ENCODE measurements at regions not wholly inside any gene's neighbourhood (a gene's known extent, or its start where the extent isn't known, plus 50 kb on each side); places are given as distances from the start of the nearest gene placed in this dataset.
"Not testable (repeated sequence)": the region's sequence is repeated elsewhere in the genome, so short reads cannot be mapped to it uniquely, and the experiment has no call there.

GRCh38 chr1:214095896-214096295 lies 108.1 kb downstream of the PROX1 start:
- not testable (repeated sequence) for DNase-seq

GRCh38 chr1:214101246-214101645 lies 113.5 kb downstream of the PROX1 start:
- DNase-seq = no peak

- DNase-seq = no peak
These were observed 114.1 kb downstream of the PROX1 start for GRCh38 chr1:214101828-214102227.

GRCh38 chr1:214102907-214103306 lies 115.1 kb downstream of the PROX1 start:
- DNase-seq = no peak

- no peak for DNase-seq
These were observed 116.0 kb downstream of the PROX1 start for GRCh38 chr1:214103778-214104177.

GRCh38 chr1:214106375-214106774 lies 118.6 kb downstream of the PROX1 start:
- DNase-seq = no peak

DNA sequence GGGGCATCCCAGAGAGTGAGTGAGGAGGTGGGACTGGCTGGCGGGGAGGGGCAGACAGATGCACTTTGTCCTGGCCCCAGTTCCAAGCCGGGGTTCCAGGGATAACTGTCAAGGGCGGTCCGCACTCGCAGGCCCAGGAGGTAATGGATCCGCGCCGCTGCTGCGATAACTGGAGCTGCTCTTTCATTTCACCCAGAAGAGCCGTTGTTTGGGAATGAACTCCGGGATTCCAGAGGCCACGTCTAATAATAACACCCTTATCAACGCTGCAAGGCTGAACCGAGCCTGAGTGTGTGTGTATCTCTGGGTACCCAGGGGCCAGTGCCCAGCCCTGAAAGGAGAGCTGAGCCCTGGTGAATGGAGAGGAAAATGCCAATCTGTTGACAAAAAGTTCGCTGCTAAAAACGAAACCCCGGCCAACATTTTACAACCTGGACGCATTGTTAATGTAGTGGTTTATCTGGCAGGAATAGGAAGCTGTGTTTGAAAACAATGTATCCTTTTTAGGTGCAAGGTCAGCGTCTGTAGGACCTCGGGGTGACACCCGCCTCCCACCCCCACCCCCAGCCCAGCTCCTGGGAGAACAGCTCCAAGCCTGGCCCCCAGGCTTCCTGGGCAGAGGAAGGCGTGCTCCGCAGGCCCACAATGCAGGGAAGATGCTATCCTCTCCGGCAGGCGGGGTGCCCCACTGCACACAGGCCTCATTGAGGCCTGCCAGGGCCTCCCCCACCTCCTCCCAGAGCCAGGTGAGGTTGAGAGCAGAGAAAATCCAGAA lies 119.7 kb downstream of the PROX1 start:
- no peak for DNase-seq

- no peak for DNase-seq
These were observed 120.3 kb downstream of the PROX1 start for GRCh38 chr1:214108097-214108446.

DNA sequence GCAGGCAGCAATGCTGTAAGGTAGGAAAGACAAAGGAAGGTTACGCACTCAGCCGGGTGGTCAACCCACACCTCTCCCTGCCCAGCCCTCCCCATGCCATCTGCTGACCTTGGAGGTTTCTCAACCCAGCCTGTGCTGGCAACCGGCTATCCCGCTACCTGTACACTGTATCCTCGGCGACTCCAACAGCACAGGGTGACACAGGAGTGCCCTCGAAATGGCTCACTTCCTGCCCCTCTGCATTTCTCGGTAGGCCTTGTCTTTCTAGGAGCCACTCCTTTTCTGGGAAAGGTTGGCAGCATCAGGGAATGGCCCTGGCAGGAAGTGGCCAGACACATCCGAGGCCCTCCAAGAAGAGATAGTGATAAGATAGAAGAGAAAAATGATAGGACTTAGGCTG lies 124.0 kb downstream of the PROX1 start:
- DNase-seq = no peak

DNA sequence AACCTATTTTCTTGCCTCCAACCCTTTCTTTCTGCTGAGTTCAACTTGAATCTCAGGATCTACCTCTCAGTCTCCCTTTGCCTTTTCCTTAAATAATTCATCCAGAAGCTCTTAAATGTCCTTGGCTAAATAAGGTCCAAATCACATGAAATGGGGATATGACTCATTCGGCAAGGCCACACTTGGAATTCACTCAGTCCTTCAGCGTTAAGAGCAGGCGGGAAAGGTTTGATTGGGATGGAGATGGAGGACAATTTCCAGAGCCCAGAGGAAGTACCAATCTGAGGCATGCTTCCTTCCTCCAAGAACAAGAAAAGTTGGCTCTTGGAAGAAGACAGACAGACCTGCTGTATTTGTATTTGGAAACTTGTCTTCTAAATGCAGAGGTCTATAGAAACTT lies 128.5 kb downstream of the PROX1 start:
- no peak for DNase-seq

GRCh38 chr1:214117780-214118179 lies 130.0 kb downstream of the PROX1 start:
- no peak for DNase-seq

DNA sequence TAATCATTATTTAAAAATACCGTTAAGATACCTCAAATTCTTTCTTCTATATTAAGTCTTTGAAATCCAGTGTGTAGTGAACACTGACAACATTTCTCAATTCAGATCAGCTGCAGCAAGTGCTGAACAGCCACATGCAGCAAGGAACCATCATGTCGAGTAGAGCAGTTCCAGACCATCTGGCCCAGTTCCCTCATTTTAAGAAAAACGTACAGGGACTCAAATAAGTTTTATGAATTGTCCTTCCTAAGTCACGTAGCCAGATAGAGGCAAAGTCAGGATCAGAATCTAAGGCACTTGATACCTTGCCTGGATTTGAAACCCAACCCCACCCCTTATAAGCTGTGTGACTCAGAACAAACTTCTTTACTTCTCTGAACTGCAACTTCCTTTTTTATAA lies 132.4 kb downstream of the PROX1 start:
- no peak for DNase-seq

GRCh38 chr1:214120951-214121350 lies 133.2 kb downstream of the PROX1 start:
- DNase-seq = no peak

GRCh38 chr1:214122110-214122509 lies 134.3 kb downstream of the PROX1 start:
- no peak for DNase-seq

GRCh38 chr1:214123061-214123784 lies 135.4 kb downstream of the PROX1 start:
- peak; percentile 71 for DNase-seq

GRCh38 chr1:214124281-214124805 lies 136.6 kb downstream of the PROX1 start:
- no peak for DNase-seq

DNA sequence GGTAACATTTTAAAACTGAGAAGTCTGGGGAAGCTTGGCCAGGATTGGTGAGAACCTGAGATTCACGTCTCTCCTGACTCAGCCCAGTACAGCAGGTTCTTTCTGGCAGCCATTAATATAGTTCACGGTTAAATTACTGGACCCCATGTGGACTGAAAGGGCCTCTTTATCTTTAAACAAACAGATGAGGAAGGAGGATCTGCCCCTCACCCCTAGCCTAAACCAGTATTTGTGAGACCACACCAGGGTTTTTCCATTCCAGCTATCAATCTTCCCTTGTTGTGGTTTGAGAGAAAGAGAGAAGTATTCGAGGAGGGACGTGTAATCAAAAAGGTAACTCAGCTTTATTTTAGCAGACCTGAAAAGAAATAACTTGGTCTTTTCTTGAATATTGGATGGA lies 137.1 kb downstream of the PROX1 start:
- DNase-seq = no peak

GRCh38 chr1:214125819-214126218 lies 138.0 kb downstream of the PROX1 start:
- no peak for DNase-seq

DNA sequence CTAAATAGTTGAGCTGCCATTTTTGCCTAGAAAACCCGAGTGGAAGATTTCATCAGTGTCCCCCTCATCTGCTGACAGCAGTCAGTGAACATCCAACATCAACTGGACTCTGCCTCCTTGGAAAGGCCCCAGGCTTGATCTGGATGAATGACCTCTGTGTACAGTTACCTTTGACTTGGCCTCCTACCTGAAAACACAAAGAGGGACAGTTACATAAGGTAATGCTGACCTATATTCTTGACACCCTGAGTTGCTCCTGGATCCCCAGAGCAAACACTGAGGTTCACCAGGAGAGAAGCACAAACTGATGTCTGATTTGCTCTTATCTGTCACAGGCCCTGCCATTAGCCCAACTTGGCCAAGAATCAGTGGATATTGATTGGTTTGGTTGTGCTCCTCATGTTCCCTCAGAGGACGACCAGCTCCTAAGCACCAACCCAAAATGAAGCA lies 138.9 kb downstream of the PROX1 start:
- no peak for DNase-seq

GRCh38 chr1:214127705-214128104 lies 139.9 kb downstream of the PROX1 start:
- no peak for DNase-seq

DNA sequence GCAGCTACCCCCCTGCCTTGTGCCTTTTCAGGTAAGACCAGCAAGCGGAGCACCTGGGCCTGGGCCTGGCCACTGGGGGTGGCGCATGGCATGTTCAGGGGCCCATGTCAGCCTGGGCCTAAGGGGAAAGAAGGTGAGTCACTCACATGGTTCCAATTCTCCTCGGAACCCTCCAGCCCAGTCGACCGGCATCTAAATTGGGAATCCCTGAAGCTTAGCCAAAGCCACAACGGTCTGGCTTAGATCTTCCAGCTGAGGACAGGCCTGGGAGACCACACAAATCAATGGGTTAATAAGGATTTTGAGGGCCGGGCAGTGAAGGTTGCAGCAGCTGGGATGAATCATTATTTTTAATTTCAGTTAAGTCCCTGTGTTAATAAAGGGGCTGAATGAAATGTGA lies 145.1 kb upstream of the SMYD2 start:
- no peak for DNase-seq

DNA sequence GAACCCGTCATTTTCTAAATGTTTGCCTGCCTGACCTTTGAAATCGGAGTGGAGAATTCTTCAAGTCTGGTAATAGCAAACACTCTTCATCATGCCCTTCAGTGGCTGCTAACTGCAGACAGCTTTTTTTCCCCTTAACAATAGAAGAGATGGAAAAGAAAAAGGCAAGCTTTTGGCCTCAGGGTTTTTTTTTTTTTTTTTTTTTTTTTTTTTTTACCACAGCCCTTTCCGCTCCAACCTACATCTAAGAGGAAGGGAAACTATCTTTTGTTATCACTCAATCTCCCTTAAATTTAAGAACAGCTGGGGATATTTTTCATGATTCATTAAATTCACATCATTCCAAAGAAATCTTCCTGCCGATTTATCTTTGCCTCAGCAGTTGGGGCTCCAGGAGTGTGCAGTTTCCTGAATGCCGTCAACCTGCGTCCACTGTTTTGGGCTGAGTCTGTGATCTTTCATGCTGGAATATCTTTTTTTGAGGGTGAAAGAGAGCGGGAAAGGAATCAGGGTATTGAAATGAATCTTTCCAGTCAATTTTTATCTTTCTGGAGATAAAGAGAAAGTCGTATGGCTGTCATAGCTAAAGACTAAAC lies 144.5 kb upstream of the SMYD2 start:
- DNase-seq = no peak

GRCh38 chr1:214141486-214141885 lies 139.5 kb upstream of the SMYD2 start:
- DNase-seq = no peak

All from NCI-H2171 (cell line).